T47D (cell line): ENCODE measurements at regions not wholly inside any gene's neighbourhood (a gene's known extent, or its start where the extent isn't known, plus 50 kb on each side); places are given as distances from the start of the nearest gene placed in this dataset.
"Not testable (repeated sequence)": the region's sequence is repeated elsewhere in the genome, so short reads cannot be mapped to it uniquely, and the experiment has no call there.

Source experiments
- DNase-seq, 2 experiments: peaks; one replicate each; pipeline versions ENCODE4 v3.0.0 to v3.0.0-alpha.2; 2011 to 2012; ENCODE audit warnings: low read depth in 1 of 2, low spot score in 1 of 2
- JUND ChIP-seq: IDR thresholded peaks from 2 replicates; pipeline ENCODE4 v1.6.1; 2012; ENCODE audit warnings: low read depth
- in situ Hi-C: cut with HindIII; loops from 2 replicates; pipeline ENCODE4 v1.10.0; 2016; ENCODE audit warnings: low sequenced_read_pairs, low pct_unique_long_range_greater_than_20kb

DNA sequence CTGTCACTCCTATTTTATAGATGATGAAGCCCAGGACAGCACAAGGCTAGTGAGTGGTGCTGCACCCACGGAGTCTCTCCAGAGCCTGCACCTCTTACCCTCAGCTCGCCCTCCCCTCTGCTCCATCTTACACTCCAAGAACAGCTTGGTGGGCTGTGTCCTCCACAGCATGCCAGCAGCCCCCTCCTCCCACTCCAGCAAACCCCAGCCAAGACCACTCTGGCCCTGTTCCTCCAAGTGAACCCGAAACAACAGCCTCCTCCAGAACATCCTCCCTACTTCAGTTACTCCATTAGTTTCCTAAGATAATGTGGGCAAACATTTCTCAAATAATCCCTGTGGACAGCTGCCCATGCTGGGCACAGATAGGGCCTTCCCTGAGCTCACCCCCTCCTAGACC lies 62.7 kb upstream of the KLF7 start:
- DNase-seq, result no peak
- in situ Hi-C loops, result no loop called here
- no peak for TF ChIP-seq JUND

DNA sequence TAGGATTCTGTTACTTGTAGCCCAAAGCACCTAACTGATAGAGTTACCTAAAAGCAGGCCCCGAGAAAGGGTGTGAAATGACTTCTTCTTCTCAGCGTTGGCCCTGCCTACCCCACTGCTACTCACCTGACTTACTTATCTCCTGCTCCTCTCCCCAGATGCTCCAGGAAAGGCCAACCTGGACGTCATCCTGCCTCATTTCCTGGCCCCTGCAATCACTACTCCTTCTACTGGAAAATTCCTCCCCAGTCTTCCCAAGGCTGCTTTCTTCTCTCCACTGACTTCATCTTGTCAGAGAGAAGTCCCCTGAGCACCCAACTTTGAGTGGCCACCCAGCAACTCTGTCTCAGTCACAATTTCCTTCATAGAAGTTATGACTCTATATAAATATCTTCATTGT lies 63.4 kb upstream of the KLF7 start:
- DNase-seq, result no peak
- in situ Hi-C loops, result no loop called here
- no peak for TF ChIP-seq JUND

- in situ Hi-C loops, result no loop called here
- DNase-seq, result peak in 1 of 2 experiments; percentile 30
- TF ChIP-seq JUND, result no peak
These were observed 64.7 kb upstream of the KLF7 start for GRCh38 chr2:207230261-207231105.

DNA sequence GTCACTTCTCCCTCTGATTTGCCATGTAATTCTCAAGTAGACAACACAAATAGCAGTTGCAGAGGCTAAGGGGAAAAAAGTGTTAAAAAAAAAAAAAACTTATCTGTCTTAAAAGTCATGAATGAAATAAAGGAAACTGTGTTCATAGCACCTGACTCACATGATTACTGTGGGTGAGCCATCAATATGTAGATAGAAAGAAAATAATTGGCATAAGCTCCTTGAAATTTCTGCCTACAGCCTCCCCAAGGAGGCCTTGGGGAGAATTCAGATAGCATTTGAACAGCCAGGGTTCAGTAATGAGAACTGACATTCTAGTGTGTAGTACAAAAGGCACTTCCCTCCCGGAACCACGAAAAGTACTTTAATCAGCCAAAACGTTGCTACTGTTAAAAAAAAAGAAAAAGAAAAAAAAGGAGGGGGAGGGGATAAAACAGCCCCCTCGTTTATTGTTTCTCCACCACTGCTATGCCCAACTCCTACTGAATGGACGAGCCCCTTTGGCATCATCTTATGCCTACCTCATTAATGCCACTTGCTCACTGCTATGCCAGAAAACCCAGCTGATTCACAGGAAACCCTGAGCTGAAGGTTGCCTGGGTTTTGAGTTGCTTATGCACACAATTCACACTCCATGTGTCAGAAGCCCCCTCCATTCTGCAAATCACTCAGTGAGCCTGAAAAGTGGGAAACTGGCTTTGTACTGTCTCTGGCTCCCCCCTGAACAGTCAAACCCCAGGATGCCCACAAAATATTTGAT lies 65.5 kb upstream of the KLF7 start:
- no peak for TF ChIP-seq JUND
- in situ Hi-C loops, result no loop called here
- DNase-seq, result no peak

GRCh38 chr2:207231967-207232366 lies 66.2 kb upstream of the KLF7 start:
- TF ChIP-seq JUND, result no peak
- no peak for DNase-seq
- in situ Hi-C loops, result no loop called here

GRCh38 chr2:207233141-207233540 lies 67.4 kb upstream of the KLF7 start:
- DNase-seq, in situ Hi-C loops: not testable (repeated sequence)

DNA sequence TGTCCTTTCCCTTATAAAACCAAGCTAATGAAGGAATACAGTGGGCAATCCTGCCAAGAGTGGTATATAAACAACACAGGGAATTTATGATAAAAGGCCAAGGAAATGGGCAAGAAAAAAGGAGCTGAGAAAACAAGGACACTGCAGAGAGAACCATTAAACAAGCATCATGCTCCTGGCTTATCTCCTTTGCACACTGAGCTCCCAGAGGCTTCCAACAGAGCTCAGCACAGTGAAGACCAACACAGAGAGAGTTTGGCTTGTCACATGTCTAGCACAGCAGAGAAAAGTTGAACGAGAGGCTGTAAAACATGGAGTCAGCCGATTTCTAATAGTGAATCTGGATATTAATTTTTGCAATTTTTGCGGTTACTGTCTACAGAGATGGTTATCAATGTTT lies 68.0 kb upstream of the KLF7 start:
- no peak for DNase-seq
- in situ Hi-C loops, result no loop called here
- no peak for TF ChIP-seq JUND

DNA sequence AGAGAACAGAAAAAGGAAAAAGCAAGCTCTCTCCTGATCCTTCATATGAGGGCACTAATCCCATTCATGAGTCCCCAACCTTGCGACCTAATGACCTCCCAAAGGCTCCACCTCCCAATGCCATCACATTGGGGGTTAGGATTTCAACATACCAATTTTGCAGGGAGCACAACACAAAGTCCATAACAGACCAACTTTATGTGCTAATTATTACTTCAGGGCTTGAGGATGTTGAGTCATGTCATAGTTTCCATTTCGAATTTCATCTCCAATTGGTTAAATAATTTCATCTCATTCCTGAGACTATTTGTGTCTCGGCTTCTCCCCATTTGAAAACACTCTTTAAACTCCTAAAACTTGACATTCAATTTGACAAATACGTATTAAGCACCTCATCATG lies 69.9 kb upstream of the KLF7 start:
- DNase-seq, result no peak
- in situ Hi-C loops, result no loop called here
- TF ChIP-seq JUND, result no peak

DNA sequence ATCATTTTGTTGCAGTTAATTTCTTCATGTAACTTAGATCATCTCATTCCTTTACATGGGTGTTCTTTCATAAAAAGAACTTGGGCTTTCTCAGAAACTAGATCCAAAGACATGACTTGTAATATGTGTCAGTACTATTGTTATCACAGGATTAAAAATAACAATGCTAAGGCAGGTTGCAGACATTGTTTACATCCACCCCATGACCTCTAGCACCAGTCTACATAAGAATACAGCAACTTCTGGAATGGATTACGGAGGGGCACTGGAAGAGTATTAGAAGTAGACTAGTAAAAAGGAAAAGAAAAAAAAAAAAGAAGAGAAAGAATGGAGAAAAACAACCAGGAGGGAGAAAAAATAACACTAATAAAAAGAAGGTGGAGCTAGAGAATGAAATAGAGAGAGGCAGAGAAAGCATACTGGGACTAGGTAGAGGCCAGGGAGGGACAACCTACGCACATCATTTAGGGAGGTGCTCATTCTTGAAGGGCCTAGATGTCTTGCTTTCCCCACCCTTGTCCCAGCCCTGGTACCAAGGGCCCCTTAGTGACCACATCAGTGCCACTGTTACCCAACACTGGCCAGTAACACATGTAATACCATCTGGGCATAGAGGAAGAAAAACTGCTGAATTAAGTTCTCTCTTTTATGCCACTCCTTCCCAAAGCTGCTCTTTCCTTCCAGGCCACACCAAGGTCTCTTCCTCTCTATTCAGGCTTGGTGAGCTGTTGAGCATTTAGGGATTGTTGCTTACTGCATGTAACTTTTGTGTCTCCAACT lies 70.6 kb upstream of the KLF7 start:
- in situ Hi-C loops, result no loop called here
- no peak for TF ChIP-seq JUND
- no peak for DNase-seq

DNA sequence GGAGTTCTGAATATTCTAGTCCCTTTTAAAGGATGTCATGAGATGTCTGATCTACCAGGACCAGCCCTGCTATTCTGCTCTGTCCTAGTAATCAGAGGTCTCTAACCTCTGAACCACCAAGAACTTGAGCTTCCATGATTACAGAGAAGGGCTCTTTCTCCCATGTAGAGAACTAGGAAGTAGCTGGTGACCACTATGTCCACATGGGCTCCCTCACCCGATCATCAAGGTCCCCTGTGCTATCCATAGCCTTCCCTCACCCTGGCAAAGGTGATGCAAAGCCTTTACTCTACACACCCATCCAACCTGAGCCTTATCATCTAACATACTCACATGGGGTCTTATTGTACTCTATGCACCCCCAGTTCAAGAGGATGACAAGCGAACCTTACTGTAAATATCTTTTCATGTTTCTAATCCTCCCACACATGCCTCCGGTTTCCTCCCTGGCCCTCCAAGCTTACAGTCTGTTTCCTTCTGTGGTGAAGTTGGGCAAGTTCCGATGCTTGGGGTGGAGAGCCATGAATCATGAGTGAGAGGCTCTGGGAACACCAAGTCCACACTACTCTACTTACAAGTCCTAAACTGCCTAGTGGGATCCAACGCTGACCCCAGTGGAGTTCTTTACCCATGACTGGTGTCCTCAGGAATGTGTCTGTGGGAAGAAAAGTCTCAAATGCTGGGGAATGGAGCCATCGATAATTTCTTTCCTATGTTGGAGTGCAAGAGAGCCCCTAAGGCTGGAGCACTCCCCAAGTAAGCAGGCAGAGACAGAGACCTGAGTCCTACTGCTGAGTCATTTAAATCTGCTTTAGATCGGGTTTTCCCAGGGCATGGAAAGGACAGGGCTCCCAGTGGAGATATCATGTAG lies 73.3 kb upstream of the KLF7 start:
- in situ Hi-C loops, result no loop called here
- no peak for TF ChIP-seq JUND
- DNase-seq, result no peak

GRCh38 chr2:207239754-207240494 lies 74.2 kb upstream of the KLF7 start:
- in situ Hi-C loops, result no loop called here
- no peak for DNase-seq
- no peak for TF ChIP-seq JUND

- in situ Hi-C loops, result no loop called here
- no peak for TF ChIP-seq JUND
- no peak for DNase-seq
These were observed 74.9 kb upstream of the KLF7 start for GRCh38 chr2:207240649-207241048.
